HCT116 (cell line): ENCODE measurements at regions not wholly inside any gene's neighbourhood (a gene's known extent, or its start where the extent isn't known, plus 50 kb on each side); places are given as distances from the start of the nearest gene placed in this dataset.

Experiments
- ATAC-seq: fragments of 200-7000 bp; cut with Tn5 transposase; 2 replicates; pipeline ENCODE4 v1.9.1; 2020; ENCODE audit warnings: mild to moderate bottlenecking, moderate library complexity
- BruUV-seq: library from RNA; stranded (reverse); fragments of 400-500 nt; replicated peaks from 2 replicates; lab custom pipeline; 2021; lab: Mats Ljungman, UMichigan
- CTCF ChIA-PET: fragments of 300-600 bp; sonication (Branson Sonifier 250); formaldehyde crosslinking; loops from one replicate; lab custom pipeline; 2021; ENCODE audit warnings: antibody characterized with exemption; lab: Charles Lee
- POLR2A ChIA-PET: fragments of 300-600, 350-600 bp; sonication (Branson Sonifier 250); formaldehyde crosslinking; loops from one replicate; lab custom pipeline; 2021; ENCODE audit warnings: antibody characterized with exemption; lab: Charles Lee
- RAD21 ChIA-PET, 2 experiments: fragments of 300-600 bp; sonication (Branson Sonifier 250); formaldehyde crosslinking; loops; one replicate each; lab custom pipeline; 2023; ENCODE audit warnings: low total read pairs in 2 of 2; ENCODE audit not compliant: uncharacterized antibody in 2 of 2, unreplicated experiment in 2 of 2, low non-redundant PET in 1 of 2; lab: Charles Lee
- DNase-seq: peaks from one replicate; pipeline ENCODE4 v3.0.0-alpha.2; 2010; ENCODE audit warnings: low read depth, low spot score
- H2AFZ ChIP-seq: fragments of 200-600 bp; shearing (Covaris generic), sonication (generic); 2 replicates; pipeline ENCODE4 v1.6.1; 2017; ENCODE audit warnings: low read depth, mixed run types, mixed read lengths, antibody characterized with exemption, low read length; ENCODE audit not compliant: poor library complexity, severe bottlenecking
- H3K27ac ChIP-seq: 2 replicates; pipeline ENCODE4 v1.5.1; 2012; ENCODE audit warnings: low read depth, low read length
- H3K27me3 ChIP-seq: fragments of 200-600 bp; sonication (generic); 2 replicates; pipeline ENCODE4 v1.6.1; 2016; ENCODE audit warnings: mixed run types, low read length, mixed read lengths; ENCODE audit not compliant: insufficient read depth
- H3K36me3 ChIP-seq, 2 experiments: fragments of 200-500 bp in 1 of 2; fragments of 200-600 bp in 1 of 2; sonication (Bioruptor generic) in 1 of 2; sonication (generic) in 1 of 2; 2 replicates each; pipeline versions ENCODE4 v1.5.1 to v1.6.1; 2014 to 2016; ENCODE audit warnings: low read length in 2 of 2, inconsistent platforms in 1 of 2, mixed read lengths in 1 of 2, mixed run types in 1 of 2; ENCODE audit not compliant: insufficient read depth in 2 of 2, control insufficient read depth in 1 of 2
- H3K4me1 ChIP-seq, 2 experiments: fragments of 200-600 bp in 1 of 2; sonication (generic) in 1 of 2; 2 replicates each; pipeline versions ENCODE4 v1.5.1 to v1.6.1; 2012 to 2017; ENCODE audit warnings: low read length in 2 of 2, inconsistent platforms in 1 of 2, mild to moderate bottlenecking in 1 of 2, mixed read lengths in 1 of 2, mixed run types in 1 of 2, moderate library complexity in 1 of 2; ENCODE audit not compliant: insufficient read depth in 2 of 2, control insufficient read depth in 1 of 2
- H3K4me2 ChIP-seq: fragments of 200-600 bp; sonication (generic); 2 replicates; pipeline ENCODE4 v1.6.1; 2017; ENCODE audit warnings: mixed run types, low read length, mixed read lengths
- H3K4me3 ChIP-seq, 2 experiments: fragments of 200-600 bp in 1 of 2; sonication (generic) in 1 of 2; replicated peaks in 1 of 2; 2 replicates each; pipeline ENCODE4 v1.5.1; 2011 to 2016; ENCODE audit warnings: low read length in 2 of 2, control low read depth in 1 of 2, low read depth in 1 of 2, mild to moderate bottlenecking in 1 of 2, mixed read lengths in 1 of 2, mixed run types in 1 of 2
- H3K79me2 ChIP-seq: fragments of 200-600 bp; sonication (generic); 2 replicates; pipeline ENCODE4 v1.6.1; 2017; ENCODE audit warnings: mild to moderate bottlenecking, mixed run types, low read length, moderate library complexity, mixed read lengths; ENCODE audit not compliant: insufficient read depth
- H3K9ac ChIP-seq: fragments of 200-600 bp; sonication (generic); 2 replicates; pipeline ENCODE4 v1.6.1; 2016; ENCODE audit warnings: low read length, mixed read lengths
- H3K9me2 ChIP-seq: fragments of 200-600 bp; sonication (generic), shearing (Covaris generic); 2 replicates; pipeline ENCODE4 v1.6.1; 2017; ENCODE audit warnings: mixed run types, mild to moderate bottlenecking, moderate library complexity; ENCODE audit not compliant: insufficient read depth
- H3K9me3 ChIP-seq, 2 experiments: fragments of 200-500 bp in 1 of 2; fragments of 200-600 bp in 1 of 2; sonication (Bioruptor generic) in 1 of 2; sonication (generic) in 1 of 2; 2 replicates each; pipeline ENCODE4 v1.6.1; 2014 to 2017; ENCODE audit warnings: low read length in 2 of 2, mixed read lengths in 2 of 2, inconsistent platforms in 1 of 2, low read depth in 1 of 2, mild to moderate bottlenecking in 1 of 2, mixed run types in 1 of 2, moderate library complexity in 1 of 2; ENCODE audit not compliant: control insufficient read depth in 1 of 2, insufficient read depth in 1 of 2
- H4K20me1 ChIP-seq: fragments of 200-600 bp; sonication (generic), shearing (Covaris generic); 2 replicates; pipeline ENCODE4 v1.6.1; 2017; ENCODE audit warnings: mixed run types, mild to moderate bottlenecking, moderate library complexity; ENCODE audit not compliant: insufficient read depth
- CBX3 ChIP-seq: IDR thresholded peaks from 2 replicates; pipeline ENCODE4 v1.6.1; 2012; ENCODE audit warnings: low read depth
- EGR1 ChIP-seq: IDR thresholded peaks from 2 replicates; pipeline ENCODE4 v1.6.1; 2012; ENCODE audit warnings: low read depth
- ELF1 ChIP-seq: IDR thresholded peaks from 2 replicates; pipeline ENCODE4 v1.6.1; 2012; ENCODE audit warnings: low read depth, borderline replicate concordance
- EZH2 ChIP-seq: fragments of 200-600 bp; sonication (generic); IDR thresholded peaks from 2 replicates; pipeline ENCODE4 v1.6.1; 2017; ENCODE audit warnings: antibody characterized with exemption, mixed run types
- JUND ChIP-seq: IDR thresholded peaks from 2 replicates; pipeline ENCODE4 v1.6.1; 2012
- POLR2A ChIP-seq: IDR thresholded peaks from 2 replicates; pipeline ENCODE4 v1.7.0; 2011; ENCODE audit warnings: borderline replicate concordance; ENCODE audit not compliant: insufficient read depth, insufficient read length; ENCODE audit errors: extremely low read depth
- POLR2AphosphoS5 ChIP-seq: IDR thresholded peaks from 2 replicates; pipeline ENCODE4 v1.6.1; 2011; ENCODE audit warnings: mild to moderate bottlenecking, low read depth, low read length, moderate library complexity
- SP1 ChIP-seq: IDR thresholded peaks from 2 replicates; pipeline ENCODE4 v1.6.1; 2012; ENCODE audit warnings: low read depth
- SRF ChIP-seq: IDR thresholded peaks from 2 replicates; pipeline ENCODE4 v1.6.1; 2012; ENCODE audit warnings: low read depth
- TCF7L2 ChIP-seq: IDR thresholded peaks from 2 replicates; pipeline ENCODE4 v1.7.0; 2011; ENCODE audit warnings: borderline replicate concordance, inconsistent platforms; ENCODE audit not compliant: insufficient read depth, insufficient read length; ENCODE audit errors: extremely low read depth
- YY1 ChIP-seq: IDR thresholded peaks from 2 replicates; pipeline ENCODE4 v1.6.1; 2011; ENCODE audit warnings: low read length, low read depth, moderate library complexity, mild to moderate bottlenecking; ENCODE audit not compliant: insufficient replicate concordance; ENCODE audit errors: extremely low read depth
- intact Hi-C: fragments of 100-400 bp; cut with micrococcal nuclease; formaldehyde crosslinking; loops from 2 replicates; pipeline ENCODE4 v1.10.0; 2022
- TF ChIP-seq, protein P1 (sequence below): IDR thresholded peaks from 2 replicates; pipeline ENCODE4 v1.6.1; 2011; ENCODE audit warnings: mild to moderate bottlenecking, low read length, moderate library complexity; ENCODE audit not compliant: insufficient replicate concordance; ENCODE audit errors: extremely low read depth
- TF ChIP-seq, protein P2 (sequence below): IDR thresholded peaks from 2 replicates; pipeline ENCODE4 v1.6.1; 2012; ENCODE audit warnings: low read depth

DNA sequence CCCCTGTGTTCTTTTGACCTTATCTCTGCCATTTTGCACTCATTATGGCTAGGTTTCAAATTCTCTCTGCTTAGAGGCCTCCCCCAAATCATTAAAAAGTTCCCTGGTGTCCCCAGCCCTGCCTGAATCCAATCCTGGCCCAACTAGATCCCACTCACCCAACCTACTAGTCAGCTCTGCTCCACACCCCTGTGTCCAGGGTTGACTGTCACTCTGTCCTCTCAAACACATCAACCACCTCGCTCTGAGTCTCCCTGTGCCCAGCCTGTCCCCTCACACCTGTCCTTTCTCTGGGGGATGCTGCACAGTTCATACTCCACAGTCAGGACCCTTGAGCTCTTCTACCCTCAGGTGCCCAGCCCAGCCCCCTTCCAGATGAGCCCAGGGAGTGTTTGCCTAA is 154.2 kb upstream of the SV2C start:
- Histone ChIP-seq H3K9me3 (no peaks in the 10 kb centered on the region), H3K9ac (no peak overlapping the region), H2AFZ (no peak overlapping the region), H3K4me1 (no peaks in the 10 kb centered on the region), H3K27me3 (peaks cover 70% of the 10 kb centered on the region), H3K36me3 (no peaks in the 10 kb centered on the region), H3K27ac (no peak overlapping the region), H3K4me2 (no peak overlapping the region), H3K9me2 (no peaks in the 10 kb centered on the region), H3K79me2 (no peaks in the 10 kb centered on the region), H3K4me3 (no peak overlapping the region), H4K20me1 (no peaks in the 10 kb centered on the region)
- no TSS peak for BruUV-seq
- RAD21 ChIA-PET: no interaction called here
- DNase-seq: no peak
- no peak for ATAC-seq
- POLR2A ChIA-PET: no interaction called here
- CTCF ChIA-PET: no interaction called here
- TF ChIP-seq YY1: no peak
- intact Hi-C loops: no loop called here

DNA sequence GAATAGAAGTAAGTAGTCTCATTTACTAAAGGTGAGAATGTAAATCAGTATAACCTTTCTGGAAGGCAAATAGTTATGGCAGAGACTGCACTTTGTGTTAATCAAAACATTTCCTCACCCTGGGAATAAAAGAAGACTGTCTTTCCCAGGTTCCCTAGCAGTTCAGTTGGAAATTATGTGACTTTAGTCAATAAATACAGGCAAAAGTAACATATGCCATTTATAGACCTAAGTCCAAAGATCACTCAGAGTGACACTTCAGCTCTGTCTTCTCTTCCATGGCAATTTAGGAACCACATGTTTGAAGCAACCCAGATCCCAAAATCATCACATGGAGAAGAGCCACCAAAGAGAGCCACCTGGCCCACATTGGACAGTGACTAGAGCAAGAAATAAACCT is 160.7 kb upstream of the SV2C start:
- peaks cover 31% of the 10 kb centered on the region for H3K27me3 ChIP-seq
- TF ChIP-seq EZH2 (no peak), SRF (no peak), CBX3 (no peak), ELF1 (no peak), YY1 (no peak), TCF7L2 (no peak), SP1 (no peak), EGR1 (no peak), POLR2AphosphoS5 (no peak), JUND (no peak), POLR2A (no peak)
- TF ChIP-seq, protein P1, sequence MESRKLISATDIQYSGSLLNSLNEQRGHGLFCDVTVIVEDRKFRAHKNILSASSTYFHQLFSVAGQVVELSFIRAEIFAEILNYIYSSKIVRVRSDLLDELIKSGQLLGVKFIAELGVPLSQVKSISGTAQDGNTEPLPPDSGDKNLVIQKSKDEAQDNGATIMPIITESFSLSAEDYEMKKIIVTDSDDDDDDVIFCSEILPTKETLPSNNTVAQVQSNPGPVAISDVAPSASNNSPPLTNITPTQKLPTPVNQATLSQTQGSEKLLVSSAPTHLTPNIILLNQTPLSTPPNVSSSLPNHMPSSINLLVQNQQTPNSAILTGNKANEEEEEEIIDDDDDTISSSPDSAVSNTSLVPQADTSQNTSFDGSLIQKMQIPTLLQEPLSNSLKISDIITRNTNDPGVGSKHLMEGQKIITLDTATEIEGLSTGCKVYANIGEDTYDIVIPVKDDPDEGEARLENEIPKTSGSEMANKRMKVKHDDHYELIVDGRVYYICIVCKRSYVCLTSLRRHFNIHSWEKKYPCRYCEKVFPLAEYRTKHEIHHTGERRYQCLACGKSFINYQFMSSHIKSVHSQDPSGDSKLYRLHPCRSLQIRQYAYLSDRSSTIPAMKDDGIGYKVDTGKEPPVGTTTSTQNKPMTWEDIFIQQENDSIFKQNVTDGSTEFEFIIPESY: no peak
- TF ChIP-seq, protein P2, sequence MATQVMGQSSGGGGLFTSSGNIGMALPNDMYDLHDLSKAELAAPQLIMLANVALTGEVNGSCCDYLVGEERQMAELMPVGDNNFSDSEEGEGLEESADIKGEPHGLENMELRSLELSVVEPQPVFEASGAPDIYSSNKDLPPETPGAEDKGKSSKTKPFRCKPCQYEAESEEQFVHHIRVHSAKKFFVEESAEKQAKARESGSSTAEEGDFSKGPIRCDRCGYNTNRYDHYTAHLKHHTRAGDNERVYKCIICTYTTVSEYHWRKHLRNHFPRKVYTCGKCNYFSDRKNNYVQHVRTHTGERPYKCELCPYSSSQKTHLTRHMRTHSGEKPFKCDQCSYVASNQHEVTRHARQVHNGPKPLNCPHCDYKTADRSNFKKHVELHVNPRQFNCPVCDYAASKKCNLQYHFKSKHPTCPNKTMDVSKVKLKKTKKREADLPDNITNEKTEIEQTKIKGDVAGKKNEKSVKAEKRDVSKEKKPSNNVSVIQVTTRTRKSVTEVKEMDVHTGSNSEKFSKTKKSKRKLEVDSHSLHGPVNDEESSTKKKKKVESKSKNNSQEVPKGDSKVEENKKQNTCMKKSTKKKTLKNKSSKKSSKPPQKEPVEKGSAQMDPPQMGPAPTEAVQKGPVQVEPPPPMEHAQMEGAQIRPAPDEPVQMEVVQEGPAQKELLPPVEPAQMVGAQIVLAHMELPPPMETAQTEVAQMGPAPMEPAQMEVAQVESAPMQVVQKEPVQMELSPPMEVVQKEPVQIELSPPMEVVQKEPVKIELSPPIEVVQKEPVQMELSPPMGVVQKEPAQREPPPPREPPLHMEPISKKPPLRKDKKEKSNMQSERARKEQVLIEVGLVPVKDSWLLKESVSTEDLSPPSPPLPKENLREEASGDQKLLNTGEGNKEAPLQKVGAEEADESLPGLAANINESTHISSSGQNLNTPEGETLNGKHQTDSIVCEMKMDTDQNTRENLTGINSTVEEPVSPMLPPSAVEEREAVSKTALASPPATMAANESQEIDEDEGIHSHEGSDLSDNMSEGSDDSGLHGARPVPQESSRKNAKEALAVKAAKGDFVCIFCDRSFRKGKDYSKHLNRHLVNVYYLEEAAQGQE: no peak
- no peaks in the 10 kb centered on the region for H3K36me3 ChIP-seq
- intact Hi-C loops: no loop called here
- BruUV-seq: no TSS peak
- ChIA-PET CTCF (no interaction called here), RAD21 (no interaction called here), POLR2A (no interaction called here)
- ATAC-seq (no peak), DNase-seq (no peak)
- no peaks in the 10 kb centered on the region for H3K9me3 ChIP-seq
- H3K27ac ChIP-seq: no peak overlapping the region
- H3K79me2 ChIP-seq: no peaks in the 10 kb centered on the region
- H3K4me1 ChIP-seq: no peaks in the 10 kb centered on the region
- H4K20me1 ChIP-seq: no peaks in the 10 kb centered on the region
- H3K4me3 ChIP-seq: no peak overlapping the region
- no peak overlapping the region for H3K9ac ChIP-seq
- no peak overlapping the region for H3K4me2 ChIP-seq
- H3K9me2 ChIP-seq: no peaks in the 10 kb centered on the region
- H2AFZ ChIP-seq: no peak overlapping the region
